ENCODE measurements at regions not wholly inside any gene's neighbourhood (a gene's known extent, or its start where the extent isn't known, plus 50 kb on each side); places are given as distances from the start of the nearest gene placed in this dataset.

DNA sequence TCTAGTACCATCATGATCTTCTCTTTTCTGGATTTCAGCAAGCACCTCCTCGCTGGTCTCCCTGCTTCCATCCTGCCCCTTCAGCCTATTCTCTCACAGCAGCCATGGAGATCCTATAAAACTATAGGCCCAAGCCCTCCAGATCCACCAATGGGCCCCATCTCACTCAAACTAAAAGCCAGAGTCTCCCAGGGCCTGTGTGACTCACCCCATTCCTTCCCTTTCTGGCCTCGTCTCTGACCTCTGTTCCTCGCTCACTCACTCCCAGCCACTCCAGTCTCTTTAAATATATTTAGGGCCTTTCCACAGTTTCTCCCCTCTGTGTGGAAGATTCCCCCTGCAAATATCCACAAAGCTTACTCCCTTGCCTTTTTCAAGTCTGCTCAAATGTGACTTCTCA is 89.7 kb downstream of the HSPH1 start:
- H3K4me2 ChIP-seq (ENCODE audit: low read length), result no peak overlapping the region
- no peak for TF ChIP-seq EZH2phosphoT487 (IDR thresholded peaks at IDR 0.05; ENCODE audit: borderline replicate concordance, low read length)
- TF ChIP-seq, protein P1, sequence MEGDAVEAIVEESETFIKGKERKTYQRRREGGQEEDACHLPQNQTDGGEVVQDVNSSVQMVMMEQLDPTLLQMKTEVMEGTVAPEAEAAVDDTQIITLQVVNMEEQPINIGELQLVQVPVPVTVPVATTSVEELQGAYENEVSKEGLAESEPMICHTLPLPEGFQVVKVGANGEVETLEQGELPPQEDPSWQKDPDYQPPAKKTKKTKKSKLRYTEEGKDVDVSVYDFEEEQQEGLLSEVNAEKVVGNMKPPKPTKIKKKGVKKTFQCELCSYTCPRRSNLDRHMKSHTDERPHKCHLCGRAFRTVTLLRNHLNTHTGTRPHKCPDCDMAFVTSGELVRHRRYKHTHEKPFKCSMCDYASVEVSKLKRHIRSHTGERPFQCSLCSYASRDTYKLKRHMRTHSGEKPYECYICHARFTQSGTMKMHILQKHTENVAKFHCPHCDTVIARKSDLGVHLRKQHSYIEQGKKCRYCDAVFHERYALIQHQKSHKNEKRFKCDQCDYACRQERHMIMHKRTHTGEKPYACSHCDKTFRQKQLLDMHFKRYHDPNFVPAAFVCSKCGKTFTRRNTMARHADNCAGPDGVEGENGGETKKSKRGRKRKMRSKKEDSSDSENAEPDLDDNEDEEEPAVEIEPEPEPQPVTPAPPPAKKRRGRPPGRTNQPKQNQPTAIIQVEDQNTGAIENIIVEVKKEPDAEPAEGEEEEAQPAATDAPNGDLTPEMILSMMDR (IDR thresholded peaks at IDR 0.05; ENCODE audit: low read depth, low read length, poor library complexity, severe bottlenecking), result no peak

DNA sequence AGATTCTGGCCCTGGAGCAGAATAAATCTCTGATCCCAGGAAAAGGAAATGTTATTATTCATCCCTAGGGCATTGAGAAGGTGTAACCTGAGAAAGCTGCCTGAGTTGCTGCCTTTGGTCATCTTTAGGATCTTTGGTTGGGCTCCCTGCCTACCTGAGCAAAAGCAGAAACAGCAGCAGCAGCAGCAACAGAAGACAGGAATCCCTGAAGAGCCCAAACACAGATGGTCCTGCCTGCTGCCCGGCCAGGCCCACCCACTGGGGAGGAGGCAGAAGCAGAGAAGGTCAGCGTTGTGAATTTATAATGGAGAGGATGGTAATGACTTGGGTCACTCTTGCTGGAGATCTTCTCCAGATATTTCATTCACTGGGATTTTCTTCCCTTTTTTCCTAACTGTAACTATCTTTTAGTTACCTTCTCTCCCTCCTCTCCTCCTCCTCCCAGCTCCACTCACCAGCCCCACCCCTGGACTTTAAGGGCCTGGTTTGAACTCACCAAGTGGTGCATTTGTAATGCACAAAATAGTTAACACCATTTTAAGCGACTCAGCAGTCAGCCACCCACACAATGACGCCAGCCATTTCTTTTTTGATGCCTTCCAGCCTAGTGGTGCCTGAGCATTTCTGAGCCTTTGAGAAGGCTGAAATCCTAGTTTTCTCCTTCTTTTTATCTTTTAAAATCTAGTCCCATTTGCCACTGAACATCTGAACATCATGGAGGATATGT is 91.7 kb downstream of the HSPH1 start:
- TF ChIP-seq, protein P1 (IDR thresholded peaks at IDR 0.05; ENCODE audit: low read depth, low read length, poor library complexity, severe bottlenecking), result no peak
- no peak for TF ChIP-seq EZH2phosphoT487 (IDR thresholded peaks at IDR 0.05; ENCODE audit: borderline replicate concordance, low read length)
- Histone ChIP-seq H3K9me3 (ENCODE audit: control insufficient read depth, insufficient read depth, low read length) (no peaks in the 10 kb centered on the region), H3K9me2 (replicated peaks; ENCODE audit: control insufficient read depth, low read length) (no peaks in the 10 kb centered on the region), H3K79me2 (ENCODE audit: control insufficient read depth, low read length) (no peaks in the 10 kb centered on the region), H3K4me2 (ENCODE audit: low read length) (no peak overlapping the region), H3K4me3 (ENCODE audit: low read length) (no peak overlapping the region), H3F3A (ENCODE audit: control insufficient read depth, insufficient read depth) (peaks cover 11% of the 10 kb centered on the region), H3K27me3 (ENCODE audit: control insufficient read depth, low read length) (peaks cover 6% of the 10 kb centered on the region), H3K4me1 (ENCODE audit: control insufficient read depth, low read length) (peaks cover 22% of the 10 kb centered on the region), H3K27ac (ENCODE audit: low read depth, low read length) (no peak overlapping the region), H3K36me3 (ENCODE audit: control insufficient read depth, low read length) (no peaks in the 10 kb centered on the region), H4K20me1 (ENCODE audit: control insufficient read depth, insufficient read depth, low read depth, low read length) (no peaks in the 10 kb centered on the region)

More for the DNA sequence above, 89.7 kb downstream of the HSPH1 start:
- Histone ChIP-seq H3K4me1 (ENCODE audit: control insufficient read depth, low read length) (peaks cover 25% of the 10 kb centered on the region), H3K27ac (ENCODE audit: low read depth, low read length) (no peak overlapping the region), H3K27me3 (ENCODE audit: control insufficient read depth, low read length) (no peaks in the 10 kb centered on the region), H3K9me3 (ENCODE audit: control insufficient read depth, insufficient read depth, low read length) (no peaks in the 10 kb centered on the region), H4K20me1 (ENCODE audit: control insufficient read depth, insufficient read depth, low read depth, low read length) (no peaks in the 10 kb centered on the region), H3K79me2 (ENCODE audit: control insufficient read depth, low read length) (no peaks in the 10 kb centered on the region), H3K36me3 (ENCODE audit: control insufficient read depth, low read length) (no peaks in the 10 kb centered on the region), H3K9me2 (replicated peaks; ENCODE audit: control insufficient read depth, low read length) (no peaks in the 10 kb centered on the region), H3K4me3 (ENCODE audit: low read length) (no peak overlapping the region), H3F3A (ENCODE audit: control insufficient read depth, insufficient read depth) (peaks cover 11% of the 10 kb centered on the region)

DNA sequence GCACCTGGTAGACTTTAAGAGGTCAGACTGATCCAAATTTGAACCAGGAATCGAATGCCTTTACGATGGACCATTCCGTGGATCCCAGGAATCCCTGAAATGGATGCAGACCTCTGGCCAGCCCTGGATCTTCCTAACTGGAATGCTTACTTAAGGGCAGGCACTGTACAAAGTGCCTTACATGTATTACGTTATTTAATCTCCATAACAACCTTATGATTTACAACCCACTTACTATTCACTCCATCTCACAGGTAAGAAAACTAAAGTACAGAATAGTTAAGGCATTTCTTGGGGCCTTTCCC is 93.6 kb downstream of the HSPH1 start:
- no peaks in the 10 kb centered on the region for H3K9me2 ChIP-seq (replicated peaks; ENCODE audit: control insufficient read depth, low read length)
- TF ChIP-seq, protein P1 (IDR thresholded peaks at IDR 0.05; ENCODE audit: low read depth, low read length, poor library complexity, severe bottlenecking), result no peak
- TF ChIP-seq EZH2phosphoT487 (IDR thresholded peaks at IDR 0.05; ENCODE audit: borderline replicate concordance, low read length), result no peak
- no peaks in the 10 kb centered on the region for H3F3A ChIP-seq (ENCODE audit: control insufficient read depth, insufficient read depth)
- H3K27me3 ChIP-seq (ENCODE audit: control insufficient read depth, low read length), result peaks cover 12% of the 10 kb centered on the region
- H4K20me1 ChIP-seq (ENCODE audit: control insufficient read depth, insufficient read depth, low read depth, low read length), result no peaks in the 10 kb centered on the region
- H3K36me3 ChIP-seq (ENCODE audit: control insufficient read depth, low read length), result no peaks in the 10 kb centered on the region
- H3K4me3 ChIP-seq (ENCODE audit: low read length), result no peak overlapping the region
- H3K4me1 ChIP-seq (ENCODE audit: control insufficient read depth, low read length), result peaks cover 3% of the 10 kb centered on the region
- no peaks in the 10 kb centered on the region for H3K9me3 ChIP-seq (ENCODE audit: control insufficient read depth, insufficient read depth, low read length)
- H3K79me2 ChIP-seq (ENCODE audit: control insufficient read depth, low read length), result no peaks in the 10 kb centered on the region
- no peak overlapping the region for H3K4me2 ChIP-seq (ENCODE audit: low read length)
- H3K27ac ChIP-seq (ENCODE audit: low read depth, low read length), result no peak overlapping the region

All from DOHH2 (cell line).